ENCODE measurements at regions not wholly inside any gene's neighbourhood (a gene's known extent, or its start where the extent isn't known, plus 50 kb on each side); places are given as distances from the start of the nearest gene placed in this dataset.

- no peak for DNase-seq
- Histone ChIP-seq H3K9me2 (replicated peaks; ENCODE audit: insufficient read depth, low read length) (no peaks in the 10 kb centered on the region), H3K9ac (ENCODE audit: low read length) (no peak overlapping the region), H3K4me2 (ENCODE audit: low read depth, low read length, poor library complexity, severe bottlenecking) (no peak overlapping the region), H3K27ac (ENCODE audit: low read length) (no peak overlapping the region), H3K9me3 (ENCODE audit: low read length) (no peaks in the 10 kb centered on the region), H2AFZ (ENCODE audit: low read length) (no peak overlapping the region), H3K79me2 (ENCODE audit: low read length) (no peaks in the 10 kb centered on the region), H4K20me1 (ENCODE audit: insufficient read depth, low read depth, low read length) (no peaks in the 10 kb centered on the region), H3K4me3 (ENCODE audit: low read length) (no peak overlapping the region), H3K36me3 (ENCODE audit: insufficient read depth, low read length) (no peaks in the 10 kb centered on the region), H3K4me1 (ENCODE audit: low read length) (no peaks in the 10 kb centered on the region), H3K27me3 (ENCODE audit: low read length) (no peaks in the 10 kb centered on the region)
These were observed 135.8 kb upstream of the TMEM161B start for GRCh38 chr5:88404405-88404804.

GRCh38 chr5:88401686-88402085, 133.0 kb upstream of the TMEM161B start:
- no peaks in the 10 kb centered on the region for H3K36me3 ChIP-seq (ENCODE audit: insufficient read depth, low read length)
- H4K20me1 ChIP-seq (ENCODE audit: insufficient read depth, low read depth, low read length): no peaks in the 10 kb centered on the region
- DNase-seq: no peak

GRCh38 chr5:88401228-88401627, 132.6 kb upstream of the TMEM161B start:
- H3K4me1 ChIP-seq (ENCODE audit: low read length): no peaks in the 10 kb centered on the region
- no peak overlapping the region for H2AFZ ChIP-seq (ENCODE audit: low read length)
- H3K9ac ChIP-seq (ENCODE audit: low read length): no peak overlapping the region
- H4K20me1 ChIP-seq (ENCODE audit: insufficient read depth, low read depth, low read length): no peaks in the 10 kb centered on the region
- no peaks in the 10 kb centered on the region for H3K9me3 ChIP-seq (ENCODE audit: low read length)
- H3K36me3 ChIP-seq (ENCODE audit: insufficient read depth, low read length): no peaks in the 10 kb centered on the region
- no peak overlapping the region for H3K4me3 ChIP-seq (ENCODE audit: low read length)
- no peak overlapping the region for H3K4me2 ChIP-seq (ENCODE audit: low read depth, low read length, poor library complexity, severe bottlenecking)
- H3K79me2 ChIP-seq (ENCODE audit: low read length): no peaks in the 10 kb centered on the region
- DNase-seq: no peak
- H3K27ac ChIP-seq (ENCODE audit: low read length): no peak overlapping the region
- H3K27me3 ChIP-seq (ENCODE audit: low read length): no peaks in the 10 kb centered on the region
- no peaks in the 10 kb centered on the region for H3K9me2 ChIP-seq (replicated peaks; ENCODE audit: insufficient read depth, low read length)

More at GRCh38 chr5:88401686-88402085, 133.0 kb upstream of the TMEM161B start:
- Histone ChIP-seq H3K27ac (ENCODE audit: low read length) (no peak overlapping the region), H3K9ac (ENCODE audit: low read length) (no peak overlapping the region), H3K4me3 (ENCODE audit: low read length) (no peak overlapping the region), H2AFZ (ENCODE audit: low read length) (no peak overlapping the region), H3K79me2 (ENCODE audit: low read length) (no peaks in the 10 kb centered on the region), H3K4me2 (ENCODE audit: low read depth, low read length, poor library complexity, severe bottlenecking) (no peak overlapping the region), H3K4me1 (ENCODE audit: low read length) (no peaks in the 10 kb centered on the region), H3K9me2 (replicated peaks; ENCODE audit: insufficient read depth, low read length) (no peaks in the 10 kb centered on the region), H3K9me3 (ENCODE audit: low read length) (no peaks in the 10 kb centered on the region), H3K27me3 (ENCODE audit: low read length) (no peaks in the 10 kb centered on the region)

GRCh38 chr5:88399561-88399960, 130.9 kb upstream of the TMEM161B start:
- Histone ChIP-seq H3K9me2 (replicated peaks; ENCODE audit: insufficient read depth, low read length) (no peaks in the 10 kb centered on the region), H3K36me3 (ENCODE audit: insufficient read depth, low read length) (no peaks in the 10 kb centered on the region), H3K79me2 (ENCODE audit: low read length) (no peaks in the 10 kb centered on the region), H3K4me1 (ENCODE audit: low read length) (no peaks in the 10 kb centered on the region), H2AFZ (ENCODE audit: low read length) (no peak overlapping the region), H3K9me3 (ENCODE audit: low read length) (no peaks in the 10 kb centered on the region), H4K20me1 (ENCODE audit: insufficient read depth, low read depth, low read length) (no peaks in the 10 kb centered on the region), H3K4me3 (ENCODE audit: low read length) (no peak overlapping the region), H3K4me2 (ENCODE audit: low read depth, low read length, poor library complexity, severe bottlenecking) (no peak overlapping the region), H3K27me3 (ENCODE audit: low read length) (no peaks in the 10 kb centered on the region), H3K27ac (ENCODE audit: low read length) (no peak overlapping the region), H3K9ac (ENCODE audit: low read length) (no peak overlapping the region)
- DNase-seq: no peak

- no peaks in the 10 kb centered on the region for H3K27me3 ChIP-seq (ENCODE audit: low read length)
These were observed 129.7 kb upstream of the TMEM161B start for GRCh38 chr5:88398316-88398715.

GRCh38 chr5:88396751-88397281, 128.2 kb upstream of the TMEM161B start:
- Histone ChIP-seq H3K9ac (ENCODE audit: low read length) (no peak overlapping the region), H3K27ac (ENCODE audit: low read length) (no peak overlapping the region), H3K27me3 (ENCODE audit: low read length) (no peaks in the 10 kb centered on the region), H3K4me2 (ENCODE audit: low read depth, low read length, poor library complexity, severe bottlenecking) (no peak overlapping the region), H3K4me3 (ENCODE audit: low read length) (no peak overlapping the region), H3K79me2 (ENCODE audit: low read length) (no peaks in the 10 kb centered on the region), H4K20me1 (ENCODE audit: insufficient read depth, low read depth, low read length) (no peaks in the 10 kb centered on the region), H3K9me2 (replicated peaks; ENCODE audit: insufficient read depth, low read length) (no peaks in the 10 kb centered on the region), H3K36me3 (ENCODE audit: insufficient read depth, low read length) (no peaks in the 10 kb centered on the region), H2AFZ (ENCODE audit: low read length) (no peak overlapping the region), H3K4me1 (ENCODE audit: low read length) (no peaks in the 10 kb centered on the region), H3K9me3 (ENCODE audit: low read length) (no peaks in the 10 kb centered on the region)
- no peak for DNase-seq

More at GRCh38 chr5:88398316-88398715, 129.7 kb upstream of the TMEM161B start:
- H3K4me2 ChIP-seq (ENCODE audit: low read depth, low read length, poor library complexity, severe bottlenecking): no peak overlapping the region
- H3K27ac ChIP-seq (ENCODE audit: low read length): no peak overlapping the region
- H2AFZ ChIP-seq (ENCODE audit: low read length): no peak overlapping the region
- H3K9ac ChIP-seq (ENCODE audit: low read length): no peak overlapping the region
- H3K4me1 ChIP-seq (ENCODE audit: low read length): no peaks in the 10 kb centered on the region
- H3K36me3 ChIP-seq (ENCODE audit: insufficient read depth, low read length): no peaks in the 10 kb centered on the region
- H3K4me3 ChIP-seq (ENCODE audit: low read length): no peak overlapping the region
- no peaks in the 10 kb centered on the region for H3K79me2 ChIP-seq (ENCODE audit: low read length)
- H4K20me1 ChIP-seq (ENCODE audit: insufficient read depth, low read depth, low read length): no peaks in the 10 kb centered on the region
- H3K9me3 ChIP-seq (ENCODE audit: low read length): no peaks in the 10 kb centered on the region
- DNase-seq: no peak
- no peaks in the 10 kb centered on the region for H3K9me2 ChIP-seq (replicated peaks; ENCODE audit: insufficient read depth, low read length)

- no peak for DNase-seq
- H3K9ac ChIP-seq (ENCODE audit: low read length): no peak overlapping the region
- H3K9me3 ChIP-seq (ENCODE audit: low read length): no peaks in the 10 kb centered on the region
- no peak overlapping the region for H3K4me2 ChIP-seq (ENCODE audit: low read depth, low read length, poor library complexity, severe bottlenecking)
- no peaks in the 10 kb centered on the region for H3K79me2 ChIP-seq (ENCODE audit: low read length)
- H3K4me1 ChIP-seq (ENCODE audit: low read length): no peaks in the 10 kb centered on the region
- no peaks in the 10 kb centered on the region for H3K27me3 ChIP-seq (ENCODE audit: low read length)
- no peak overlapping the region for H3K27ac ChIP-seq (ENCODE audit: low read length)
- no peak overlapping the region for H3K4me3 ChIP-seq (ENCODE audit: low read length)
- H3K36me3 ChIP-seq (ENCODE audit: insufficient read depth, low read length): no peaks in the 10 kb centered on the region
- H4K20me1 ChIP-seq (ENCODE audit: insufficient read depth, low read depth, low read length): no peaks in the 10 kb centered on the region
- H2AFZ ChIP-seq (ENCODE audit: low read length): no peak overlapping the region
- no peaks in the 10 kb centered on the region for H3K9me2 ChIP-seq (replicated peaks; ENCODE audit: insufficient read depth, low read length)
These were observed 127.4 kb upstream of the TMEM161B start for GRCh38 chr5:88396000-88396535.

GRCh38 chr5:88395264-88395663, 126.6 kb upstream of the TMEM161B start:
- Histone ChIP-seq H3K4me3 (ENCODE audit: low read length) (no peak overlapping the region), H3K4me2 (ENCODE audit: low read depth, low read length, poor library complexity, severe bottlenecking) (no peak overlapping the region), H3K4me1 (ENCODE audit: low read length) (no peaks in the 10 kb centered on the region), H4K20me1 (ENCODE audit: insufficient read depth, low read depth, low read length) (no peaks in the 10 kb centered on the region), H3K27me3 (ENCODE audit: low read length) (no peaks in the 10 kb centered on the region), H3K79me2 (ENCODE audit: low read length) (no peaks in the 10 kb centered on the region), H3K9me2 (replicated peaks; ENCODE audit: insufficient read depth, low read length) (no peaks in the 10 kb centered on the region), H3K36me3 (ENCODE audit: insufficient read depth, low read length) (no peaks in the 10 kb centered on the region), H3K9ac (ENCODE audit: low read length) (no peak overlapping the region), H3K9me3 (ENCODE audit: low read length) (no peaks in the 10 kb centered on the region), H3K27ac (ENCODE audit: low read length) (no peak overlapping the region), H2AFZ (ENCODE audit: low read length) (no peak overlapping the region)
- DNase-seq: no peak
